GM21737 (cell line): ENCODE measurements at regions not wholly inside any gene's neighbourhood (a gene's known extent, or its start where the extent isn't known, plus 50 kb on each side); places are given as distances from the start of the nearest gene placed in this dataset.

Experiments
- ATAC-seq: cut with Tn5 transposase; IDR thresholded peaks from one replicate; pipeline ENCODE4 v1.9.1; 2021; ENCODE audit warnings: mild to moderate bottlenecking, moderate library complexity; ENCODE audit not compliant: unreplicated experiment

DNA sequence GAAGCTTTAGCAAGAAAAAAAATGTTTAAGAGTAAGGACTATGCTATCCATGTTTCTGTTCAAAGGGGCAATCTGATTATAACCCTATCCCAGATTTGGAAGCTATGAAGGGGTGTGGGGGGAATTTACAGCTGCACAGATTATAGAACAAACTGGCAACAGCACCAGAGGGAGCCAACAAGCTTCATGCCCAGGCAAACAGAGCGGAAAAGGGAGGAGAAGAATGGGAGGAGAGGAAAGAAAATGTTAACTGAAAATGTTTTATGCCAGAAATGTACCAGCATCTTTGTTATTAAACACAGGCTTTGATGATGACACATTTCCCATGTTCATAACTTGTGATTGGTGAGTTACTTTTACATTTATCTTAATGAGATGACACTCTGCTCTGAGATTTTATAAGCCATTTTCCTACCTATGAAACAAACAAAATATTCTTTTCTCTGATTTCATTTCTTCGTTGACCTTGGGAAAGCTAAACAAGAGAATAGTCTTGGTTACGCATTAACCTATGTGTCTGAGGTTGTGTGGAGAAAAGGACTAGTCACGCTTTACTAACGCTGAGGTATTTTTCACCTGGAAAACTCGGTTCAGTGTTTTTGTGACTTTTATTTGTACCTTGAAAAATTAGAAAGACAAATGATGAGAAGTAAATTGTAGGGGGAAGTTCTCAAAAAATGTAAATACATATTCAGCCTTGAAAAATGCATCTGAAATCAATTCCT lies 235.8 kb upstream of the MIR17HG start:
- no peak for ATAC-seq

GRCh38 chr13:91112201-91112923 lies 235.1 kb upstream of the MIR17HG start:
- ATAC-seq, result no peak

DNA sequence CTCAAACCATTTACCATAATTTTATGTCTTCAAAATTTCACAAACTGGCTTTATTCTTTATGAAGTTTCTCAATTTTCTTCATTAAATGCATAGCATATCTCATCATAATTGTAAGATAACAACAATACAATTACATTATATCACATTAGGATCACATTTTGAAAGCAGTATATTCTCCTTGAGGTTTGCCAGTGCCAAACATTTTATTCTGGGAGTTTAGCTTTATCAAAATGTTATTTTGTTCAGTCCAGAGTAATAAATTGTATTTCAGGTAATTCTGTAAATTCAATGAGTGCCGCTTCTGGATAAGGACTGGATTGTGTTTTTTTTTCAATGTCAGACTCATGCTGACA lies 234.6 kb upstream of the MIR17HG start:
- ATAC-seq, result no peak

DNA sequence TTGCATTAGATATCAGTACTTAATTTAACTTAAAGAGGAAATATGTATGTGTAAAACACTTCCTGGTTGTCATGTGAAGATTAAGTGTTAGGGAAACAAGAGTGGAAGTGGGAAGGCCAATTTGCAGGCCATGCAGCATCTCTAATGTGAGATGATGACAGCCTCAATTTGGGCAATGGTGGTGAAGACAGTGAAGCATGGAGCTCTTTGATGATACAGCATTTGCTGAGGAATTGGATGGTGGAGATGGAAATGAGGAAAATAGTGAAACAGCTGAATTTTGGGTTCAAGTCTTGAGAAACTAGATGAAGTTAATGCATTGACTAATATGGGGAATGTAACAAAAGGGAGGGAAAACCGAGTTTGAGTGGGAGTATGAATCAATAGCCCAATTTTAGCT lies 231.7 kb upstream of the MIR17HG start:
- ATAC-seq, result no peak

DNA sequence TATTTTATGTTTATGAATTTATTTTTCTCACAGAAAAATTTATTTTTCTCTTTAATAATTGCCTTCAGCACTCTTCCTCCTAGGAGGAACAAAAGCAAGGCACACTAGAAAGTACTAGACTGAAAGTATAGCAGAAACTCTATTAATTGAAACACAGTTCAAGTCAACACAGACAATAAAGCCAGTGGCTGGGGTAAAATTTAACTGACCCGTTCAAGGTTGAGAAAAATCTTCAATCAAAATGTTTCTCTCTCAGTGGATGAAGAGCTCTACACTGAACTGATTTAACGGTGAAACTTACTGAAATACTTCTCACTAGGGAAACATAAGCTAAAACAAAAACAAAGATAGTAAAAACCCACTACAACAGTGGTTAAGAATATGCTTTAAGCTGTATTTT lies 230.1 kb upstream of the MIR17HG start:
- no peak for ATAC-seq

DNA sequence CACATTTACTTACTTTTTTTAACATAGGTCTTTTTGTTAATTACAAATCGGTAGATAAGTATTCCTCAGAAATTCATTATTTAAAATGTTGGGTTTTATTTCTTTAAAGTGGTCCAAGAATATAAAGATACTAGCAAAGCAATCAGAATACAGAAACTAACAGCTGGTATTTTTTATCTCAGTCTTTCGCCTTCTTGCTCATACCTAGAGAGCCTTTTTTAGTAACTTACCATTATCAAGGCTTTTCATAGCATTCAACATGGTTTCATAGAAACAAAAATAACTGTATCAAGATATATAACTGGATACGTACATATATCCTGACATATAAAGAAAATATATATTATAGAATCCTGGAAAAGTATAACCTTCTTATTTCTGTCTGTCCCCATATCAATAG lies 227.8 kb upstream of the MIR17HG start:
- no peak for ATAC-seq

DNA sequence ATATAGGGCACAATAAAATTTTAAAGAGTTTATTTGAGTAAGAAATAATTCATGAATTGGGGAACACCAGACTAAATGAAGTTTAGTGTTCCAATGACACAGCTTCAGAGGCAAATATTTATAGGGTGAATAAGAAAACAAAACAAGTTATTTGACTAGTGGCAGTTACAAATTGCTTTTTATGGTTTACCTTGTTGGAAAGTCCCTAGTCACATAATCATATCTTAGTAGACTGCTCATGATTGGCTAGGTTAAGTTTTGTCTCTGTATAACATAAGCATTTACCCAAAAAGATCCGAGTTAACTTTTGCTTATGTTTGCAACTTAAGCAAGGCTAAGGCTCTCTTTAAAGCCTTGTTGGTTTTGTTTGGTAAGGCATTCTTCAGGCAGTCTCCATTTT lies 224.7 kb upstream of the MIR17HG start:
- no peak for ATAC-seq

DNA sequence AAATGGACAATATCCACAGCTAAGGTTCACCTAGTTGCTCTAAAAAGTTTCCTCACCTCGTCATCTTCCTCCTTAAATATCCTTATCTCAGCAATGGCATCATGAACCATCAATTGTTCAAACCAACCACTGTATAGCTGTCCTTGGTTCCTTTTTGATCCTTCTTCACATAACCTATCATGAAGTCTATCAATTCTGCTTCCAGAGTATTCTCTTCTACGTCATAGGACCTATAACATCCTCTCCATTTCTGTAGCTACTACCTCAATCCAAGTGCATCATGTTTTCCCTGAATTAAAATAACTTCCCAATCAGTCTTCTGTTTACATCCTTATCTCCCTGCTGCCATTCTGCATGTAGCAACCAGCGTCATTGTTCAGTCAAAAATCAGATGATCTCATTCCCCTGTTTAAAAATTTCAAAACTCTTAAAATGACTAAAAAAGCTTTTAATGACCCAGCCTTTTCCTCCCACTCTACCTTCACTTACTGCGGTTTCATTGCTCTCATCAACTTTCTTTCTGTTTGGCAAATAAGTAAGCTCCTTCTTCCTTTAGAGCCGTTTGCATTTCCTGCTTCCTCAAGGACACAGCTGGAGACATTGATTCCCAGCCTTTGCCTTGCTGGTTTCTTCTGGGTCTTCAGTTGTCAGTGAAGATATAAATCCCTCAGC lies 223.9 kb upstream of the MIR17HG start:
- ATAC-seq, result no peak

GRCh38 chr13:91126806-91127205 lies 220.7 kb upstream of the MIR17HG start:
- ATAC-seq, result no peak

DNA sequence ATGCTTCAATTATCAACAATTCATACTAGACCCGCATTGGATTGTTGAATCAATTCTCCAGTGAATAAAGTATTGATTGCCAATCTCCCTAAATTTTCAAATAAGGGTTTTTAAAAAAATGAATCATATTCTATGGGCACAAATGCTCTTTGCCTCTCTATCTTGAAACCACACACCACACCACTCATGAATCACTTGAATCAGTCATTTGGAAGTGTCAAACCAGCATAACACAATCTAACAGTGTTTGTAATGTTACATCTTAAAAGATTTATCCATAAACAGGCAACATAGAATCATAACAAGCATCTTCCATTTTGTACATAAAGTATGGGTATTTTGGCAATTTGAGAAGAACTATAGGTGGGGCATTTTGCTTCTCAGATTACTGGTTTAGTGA lies 219.5 kb upstream of the MIR17HG start:
- ATAC-seq, result no peak

GRCh38 chr13:91132381-91132780 lies 215.1 kb upstream of the MIR17HG start:
- ATAC-seq, result no peak

GRCh38 chr13:91132786-91133185 lies 214.7 kb upstream of the MIR17HG start:
- no peak for ATAC-seq

DNA sequence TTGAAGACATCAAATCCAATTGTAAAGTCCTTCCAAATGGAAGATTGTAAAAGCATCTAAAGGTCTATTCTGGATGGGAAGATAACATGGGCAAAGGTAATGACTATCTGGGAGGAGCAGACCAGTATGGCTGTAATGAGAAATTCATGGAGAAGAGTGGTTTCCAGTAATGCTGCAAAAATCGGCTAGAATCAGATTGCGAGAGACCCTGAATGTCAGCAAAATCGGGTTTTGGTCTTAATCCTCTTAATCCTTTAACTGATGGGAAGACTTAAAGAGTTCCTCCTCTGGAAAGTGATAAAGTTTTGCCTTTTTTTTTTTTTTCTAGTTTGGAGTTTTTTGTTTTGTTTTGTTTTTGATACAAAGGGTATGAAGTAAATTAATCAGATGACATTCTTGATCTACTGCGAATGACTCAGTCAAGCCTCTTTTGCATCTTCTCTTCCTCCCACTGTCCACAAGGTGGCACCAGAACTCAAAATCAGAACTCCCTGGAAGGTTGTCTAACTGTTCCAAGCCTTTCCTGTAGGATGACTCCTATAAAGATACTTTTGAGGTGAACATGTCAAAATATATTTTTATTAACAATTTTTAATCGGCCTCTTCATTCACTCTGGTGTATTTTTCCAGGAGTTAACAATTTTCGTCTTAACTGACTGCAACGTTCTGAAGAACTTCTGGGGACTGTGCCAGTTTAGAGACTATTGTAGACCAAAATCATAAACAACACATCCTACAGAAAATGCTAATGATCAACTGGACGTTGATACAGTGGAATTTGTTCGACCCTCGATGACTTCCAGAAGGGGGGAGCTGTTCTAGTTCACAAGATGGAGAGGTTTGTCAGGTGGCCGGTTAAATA lies 213.3 kb upstream of the MIR17HG start:
- peak; percentile 88 for ATAC-seq

DNA sequence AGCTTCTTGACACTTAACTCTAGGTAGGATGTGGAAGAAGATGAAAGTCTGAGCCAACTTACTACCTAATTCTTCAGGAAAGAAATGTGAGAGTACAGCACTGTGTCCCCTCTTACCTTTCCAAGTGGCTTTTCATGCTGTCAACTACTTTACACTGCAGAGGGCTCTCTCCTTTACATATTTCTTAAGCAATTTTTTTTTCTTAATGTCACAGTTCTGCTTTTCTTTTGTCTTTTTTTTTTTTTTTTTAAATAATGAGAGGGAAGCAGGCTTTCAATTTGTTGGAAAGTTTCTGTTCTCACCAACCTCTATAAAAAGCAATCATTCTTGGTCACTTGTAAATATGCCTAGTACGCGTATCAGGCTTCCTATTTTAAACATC lies 212.7 kb upstream of the MIR17HG start:
- no peak for ATAC-seq

GRCh38 chr13:91135376-91135775 lies 212.1 kb upstream of the MIR17HG start:
- ATAC-seq, result no peak

GRCh38 chr13:91135968-91136367 lies 211.5 kb upstream of the MIR17HG start:
- no peak for ATAC-seq

- ATAC-seq, result no peak
These were observed 210.7 kb upstream of the MIR17HG start for GRCh38 chr13:91136806-91137205.

DNA sequence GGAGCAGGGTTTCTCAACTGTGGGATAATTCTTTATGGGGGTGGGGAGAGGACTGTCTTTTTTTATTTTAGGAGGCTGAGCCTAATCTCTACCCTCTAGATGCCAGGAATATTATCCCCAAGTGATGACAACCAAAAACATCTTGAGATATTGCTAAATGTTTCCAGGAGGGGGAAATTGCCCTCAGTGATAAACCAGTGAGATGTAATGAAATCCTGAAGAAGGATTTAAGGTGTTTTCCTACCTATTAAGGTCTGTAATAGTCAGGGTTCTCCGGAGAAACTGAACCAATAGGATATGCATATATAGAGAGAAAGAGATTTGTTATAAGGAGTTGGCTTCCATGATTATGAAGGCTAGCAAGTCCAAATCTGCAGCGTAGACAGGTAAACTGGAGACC lies 208.3 kb upstream of the MIR17HG start:
- ATAC-seq, result no peak

DNA sequence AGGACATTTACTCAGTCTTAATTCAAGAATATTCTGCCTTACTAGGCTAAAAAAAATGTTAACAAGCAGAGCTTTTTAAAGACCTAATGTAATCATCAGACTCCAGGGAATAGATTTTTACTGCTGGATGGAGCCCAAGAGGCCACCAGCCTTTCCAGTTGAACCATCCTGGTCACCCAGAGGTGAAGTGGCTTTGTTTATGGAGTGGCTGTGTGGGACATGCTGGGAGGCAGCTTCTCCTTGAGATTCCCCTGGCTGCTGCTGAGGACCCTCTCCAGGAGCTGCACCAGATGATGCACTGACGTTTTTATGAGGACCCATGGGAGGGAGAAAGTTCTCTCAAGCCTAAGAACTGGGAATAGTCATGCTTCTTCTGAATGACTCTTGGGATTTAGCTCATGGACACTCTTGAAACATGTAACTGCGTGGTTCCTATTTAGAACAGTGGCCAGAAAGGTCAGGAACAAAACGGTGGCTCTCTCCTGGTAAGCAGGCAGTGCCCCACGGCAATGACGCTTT lies 205.9 kb upstream of the MIR17HG start:
- ATAC-seq, result no peak

GRCh38 chr13:91142572-91142971 lies 204.9 kb upstream of the MIR17HG start:
- no peak for ATAC-seq

DNA sequence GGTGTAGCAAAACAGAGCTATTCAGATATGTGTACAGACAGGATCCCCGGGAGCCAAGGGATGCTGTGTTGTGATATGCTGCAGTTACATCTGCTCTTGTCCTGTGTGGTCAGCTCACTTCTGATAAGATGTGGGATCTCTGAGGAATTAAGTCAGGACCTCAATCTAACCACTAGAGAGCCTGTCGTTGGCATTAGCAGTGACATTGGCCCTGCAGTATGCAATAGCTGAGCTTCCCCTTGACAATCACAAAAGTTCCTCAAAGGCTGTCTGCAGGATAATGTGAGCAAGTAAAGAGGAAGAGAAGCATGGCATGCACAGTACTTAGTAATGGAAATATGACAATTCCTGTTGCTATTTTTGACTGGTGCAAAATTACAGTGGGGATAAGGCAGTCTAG lies 203.4 kb upstream of the MIR17HG start:
- no peak for ATAC-seq
